ENCODE measurements at regions not wholly inside any gene's neighbourhood (a gene's known extent, or its start where the extent isn't known, plus 50 kb on each side); places are given as distances from the start of the nearest gene placed in this dataset.
"Not testable (repeated sequence)": the region's sequence is repeated elsewhere in the genome, so short reads cannot be mapped to it uniquely, and the experiment has no call there.

DNA sequence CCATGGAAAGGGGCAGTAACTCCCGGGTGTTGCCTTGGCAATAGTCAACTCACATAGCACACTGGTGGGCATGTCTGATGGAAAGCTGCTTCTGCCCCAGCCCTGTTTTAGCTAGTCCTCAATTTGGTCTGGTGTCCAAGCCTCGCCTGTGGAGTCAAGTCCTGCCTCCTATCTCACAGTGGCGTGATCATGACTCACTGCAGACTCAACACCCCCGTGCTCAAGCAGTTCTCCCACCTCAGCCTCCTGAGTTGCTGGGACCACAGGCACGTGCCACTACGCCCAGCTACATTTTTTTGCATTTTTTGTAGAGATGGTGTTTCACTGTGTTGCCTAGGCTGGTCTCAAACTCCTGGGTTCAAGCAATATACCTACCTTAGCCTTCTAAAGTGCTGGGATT is 218.9 kb upstream of the FRG2C start:
- not testable (repeated sequence) for DNase-seq (ENCODE audit: low read depth, low spot score); H3K9ac ChIP-seq (ENCODE audit: insufficient read length, low read depth); H3K36me3 ChIP-seq (ENCODE audit: insufficient read depth, insufficient read length, low read length); H3K4me3 ChIP-seq (ENCODE audit: insufficient read length, low read depth); H3K4me1 ChIP-seq (ENCODE audit: insufficient read depth, insufficient read length); H3K9me3 ChIP-seq (ENCODE audit: insufficient read depth, low read length); H3K27me3 ChIP-seq (ENCODE audit: insufficient read depth, insufficient read length)

DNA sequence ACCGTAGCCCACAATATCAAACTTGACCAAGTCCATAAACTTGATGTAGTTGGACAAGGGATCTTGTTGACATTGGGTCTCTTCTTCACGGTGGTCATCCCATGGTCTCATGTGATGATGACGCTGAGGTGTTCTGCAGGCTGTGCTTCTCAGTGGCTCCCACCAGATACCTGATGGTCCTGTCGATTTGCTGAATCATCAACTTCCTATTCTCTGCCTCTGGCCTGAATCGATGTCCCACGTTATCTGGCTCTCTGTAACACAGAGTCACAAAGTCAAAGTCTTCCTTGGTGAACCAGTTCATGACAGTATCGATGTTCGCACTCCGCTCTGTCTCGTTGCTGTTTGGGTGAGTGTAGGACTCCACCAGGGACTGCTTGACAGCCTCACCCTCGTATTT is 217.2 kb upstream of the FRG2C start:
- not testable (repeated sequence) for H3K9me3 ChIP-seq (ENCODE audit: insufficient read depth, low read length); DNase-seq (ENCODE audit: low read depth, low spot score); H3K36me3 ChIP-seq (ENCODE audit: insufficient read depth, insufficient read length, low read length); H3K27me3 ChIP-seq (ENCODE audit: insufficient read depth, insufficient read length); H3K4me1 ChIP-seq (ENCODE audit: insufficient read depth, insufficient read length); H3K9ac ChIP-seq (ENCODE audit: insufficient read length, low read depth); H3K4me3 ChIP-seq (ENCODE audit: insufficient read length, low read depth)

DNA sequence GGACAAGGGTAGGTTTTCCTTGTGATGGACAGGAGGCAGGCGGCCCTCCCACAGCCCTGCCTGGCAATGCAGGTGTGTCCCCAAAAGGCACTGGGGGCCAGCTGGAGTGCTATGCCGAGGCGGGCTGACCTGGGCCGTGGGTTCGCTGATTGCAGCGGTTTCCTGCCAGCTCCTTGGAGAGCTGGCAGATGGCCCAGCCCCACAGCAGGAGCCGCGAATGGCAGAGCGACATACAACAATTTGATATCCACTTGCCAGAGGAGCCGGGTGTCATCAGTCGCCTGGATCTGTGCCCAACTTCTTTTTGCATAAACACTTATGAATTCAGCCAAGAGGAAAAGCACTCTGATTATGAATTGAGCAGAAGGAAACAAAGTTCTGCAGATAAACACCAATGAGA is 210.8 kb upstream of the FRG2C start:
- DNase-seq (ENCODE audit: low read depth, low spot score); H3K27me3 ChIP-seq (ENCODE audit: insufficient read depth, insufficient read length); H3K9me3 ChIP-seq (ENCODE audit: insufficient read depth, low read length); H3K4me1 ChIP-seq (ENCODE audit: insufficient read depth, insufficient read length); H3K4me3 ChIP-seq (ENCODE audit: insufficient read length, low read depth); H3K36me3 ChIP-seq (ENCODE audit: insufficient read depth, insufficient read length, low read length); H3K9ac ChIP-seq (ENCODE audit: insufficient read length, low read depth): not testable (repeated sequence)

DNA sequence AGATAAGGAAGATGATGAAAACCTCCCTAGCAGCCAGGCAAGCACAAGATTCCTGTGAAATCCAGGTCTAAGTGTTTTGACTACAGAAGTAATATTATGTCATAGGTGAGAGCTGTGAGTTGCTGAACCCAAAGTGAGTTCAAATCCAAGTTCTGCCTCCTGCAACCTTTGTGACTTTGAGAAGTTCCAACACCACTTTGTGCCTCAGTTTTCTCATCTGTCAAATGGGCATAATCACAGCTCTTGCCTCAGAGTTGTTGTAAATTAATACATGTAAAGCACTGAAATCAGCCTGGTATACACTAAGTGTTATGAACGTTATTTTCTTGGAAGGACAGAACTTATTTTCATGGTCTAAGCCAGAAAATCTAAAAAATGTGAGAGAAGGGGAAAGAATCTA is 210.3 kb upstream of the FRG2C start:
- H3K4me3 ChIP-seq (ENCODE audit: insufficient read length, low read depth); DNase-seq (ENCODE audit: low read depth, low spot score); H3K27me3 ChIP-seq (ENCODE audit: insufficient read depth, insufficient read length); H3K9me3 ChIP-seq (ENCODE audit: insufficient read depth, low read length); H3K4me1 ChIP-seq (ENCODE audit: insufficient read depth, insufficient read length); H3K9ac ChIP-seq (ENCODE audit: insufficient read length, low read depth); H3K36me3 ChIP-seq (ENCODE audit: insufficient read depth, insufficient read length, low read length): not testable (repeated sequence)

- H3K27me3 ChIP-seq (ENCODE audit: insufficient read depth, insufficient read length); H3K36me3 ChIP-seq (ENCODE audit: insufficient read depth, insufficient read length, low read length); H3K9me3 ChIP-seq (ENCODE audit: insufficient read depth, low read length); H3K4me1 ChIP-seq (ENCODE audit: insufficient read depth, insufficient read length); H3K9ac ChIP-seq (ENCODE audit: insufficient read length, low read depth); DNase-seq (ENCODE audit: low read depth, low spot score); H3K4me3 ChIP-seq (ENCODE audit: insufficient read length, low read depth): not testable (repeated sequence)
Measured at GRCh38 chr3:75474530-75474929, 189.6 kb upstream of the FRG2C start.

- not testable (repeated sequence) for H3K4me3 ChIP-seq (ENCODE audit: insufficient read length, low read depth); H3K27me3 ChIP-seq (ENCODE audit: insufficient read depth, insufficient read length); H3K36me3 ChIP-seq (ENCODE audit: insufficient read depth, insufficient read length, low read length); DNase-seq (ENCODE audit: low read depth, low spot score); H3K9ac ChIP-seq (ENCODE audit: insufficient read length, low read depth); H3K9me3 ChIP-seq (ENCODE audit: insufficient read depth, low read length); H3K4me1 ChIP-seq (ENCODE audit: insufficient read depth, insufficient read length)
Measured at GRCh38 chr3:75496600-75496999, 167.5 kb upstream of the FRG2C start.

GRCh38 chr3:75500357-75500756 is 163.8 kb upstream of the FRG2C start:
- not testable (repeated sequence) for DNase-seq (ENCODE audit: low read depth, low spot score); H3K9me3 ChIP-seq (ENCODE audit: insufficient read depth, low read length); H3K9ac ChIP-seq (ENCODE audit: insufficient read length, low read depth); H3K4me3 ChIP-seq (ENCODE audit: insufficient read length, low read depth); H3K4me1 ChIP-seq (ENCODE audit: insufficient read depth, insufficient read length); H3K27me3 ChIP-seq (ENCODE audit: insufficient read depth, insufficient read length); H3K36me3 ChIP-seq (ENCODE audit: insufficient read depth, insufficient read length, low read length)

DNA sequence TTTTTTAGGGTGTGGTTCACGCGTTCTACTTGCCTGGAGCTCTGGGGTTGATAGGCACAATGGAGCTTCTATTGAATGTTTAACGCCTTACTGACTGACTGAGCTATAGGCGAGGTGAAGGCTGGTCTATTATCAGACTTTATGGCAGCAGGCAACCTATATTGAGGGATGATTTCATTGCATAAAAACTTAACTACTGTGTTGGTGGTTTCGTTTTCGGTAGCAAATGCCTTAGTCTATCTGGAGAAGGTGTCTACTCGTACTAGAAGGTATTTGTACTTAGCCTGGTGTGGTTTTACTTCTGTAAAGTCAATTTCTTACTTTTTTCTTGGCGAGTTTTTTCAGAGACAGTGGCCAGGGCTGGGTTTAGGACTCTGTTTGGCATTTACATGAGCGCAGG is 162.0 kb upstream of the FRG2C start:
- H3K4me3 ChIP-seq (ENCODE audit: insufficient read length, low read depth); H3K4me1 ChIP-seq (ENCODE audit: insufficient read depth, insufficient read length); H3K27me3 ChIP-seq (ENCODE audit: insufficient read depth, insufficient read length); DNase-seq (ENCODE audit: low read depth, low spot score); H3K9me3 ChIP-seq (ENCODE audit: insufficient read depth, low read length); H3K36me3 ChIP-seq (ENCODE audit: insufficient read depth, insufficient read length, low read length); H3K9ac ChIP-seq (ENCODE audit: insufficient read length, low read depth): not testable (repeated sequence)

DNA sequence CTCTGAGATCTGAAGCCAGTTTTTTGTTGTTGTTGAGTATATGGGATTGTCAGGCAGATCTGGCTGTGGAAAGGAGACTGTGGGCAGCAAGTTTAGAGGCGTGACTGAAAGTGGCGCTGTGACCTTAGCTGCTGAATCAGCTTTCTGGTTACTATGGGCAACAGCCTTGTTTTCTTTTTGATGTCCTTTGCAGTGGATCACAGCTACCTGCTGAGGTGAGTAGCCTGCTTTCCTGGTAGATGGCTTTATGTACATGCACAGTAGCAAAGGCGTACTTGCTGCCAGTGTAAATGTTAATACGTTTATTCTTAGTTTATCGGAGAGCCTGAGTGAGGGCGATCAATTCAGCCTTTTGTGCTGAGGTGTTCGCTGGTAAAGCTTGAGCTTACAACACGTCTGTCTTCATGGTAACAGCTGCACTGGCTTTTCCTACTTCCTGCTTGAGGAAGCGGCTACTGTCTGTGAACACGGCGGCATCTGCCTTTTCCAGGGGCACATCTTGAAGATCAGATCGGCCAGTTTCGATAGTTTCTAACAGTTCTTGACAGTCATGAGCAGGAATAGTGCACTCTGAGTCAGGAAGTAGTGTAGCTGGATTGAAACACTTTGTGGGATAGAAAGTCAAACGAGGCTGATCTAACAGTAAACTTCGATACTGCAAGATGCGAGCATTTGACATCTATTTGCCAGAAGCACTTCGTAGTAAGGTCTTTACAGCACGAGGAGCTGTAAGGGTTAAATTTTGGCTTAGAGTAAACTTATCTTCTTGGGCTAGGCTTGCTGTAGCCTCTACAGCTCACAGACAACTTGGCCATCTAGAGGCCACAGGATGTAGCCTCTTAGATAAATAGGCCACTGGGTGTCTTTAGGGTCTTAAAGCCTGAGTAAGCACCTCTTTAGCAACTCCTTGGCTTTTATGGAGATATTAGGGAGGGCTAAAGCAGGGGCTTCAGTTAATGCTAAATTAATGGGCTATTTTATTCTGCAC is 161.1 kb upstream of the FRG2C start:
- DNase-seq (ENCODE audit: low read depth, low spot score) = peak; percentile 15
- not testable (repeated sequence) for H3K27me3 ChIP-seq (ENCODE audit: insufficient read depth, insufficient read length); H3K36me3 ChIP-seq (ENCODE audit: insufficient read depth, insufficient read length, low read length); H3K9ac ChIP-seq (ENCODE audit: insufficient read length, low read depth); H3K4me3 ChIP-seq (ENCODE audit: insufficient read length, low read depth); H3K9me3 ChIP-seq (ENCODE audit: insufficient read depth, low read length); H3K4me1 ChIP-seq (ENCODE audit: insufficient read depth, insufficient read length)

All from NT2/D1 (cell line).